Rectal smooth muscle tissue (tissue), 1 donor: ENCODE measurements at regions not wholly inside any gene's neighbourhood (a gene's known extent, or its start where the extent isn't known, plus 50 kb on each side); places are given as distances from the start of the nearest gene placed in this dataset.

Experiments
- H3K27ac ChIP-seq: one replicate; pipeline ENCODE4 v1.7.0; 2013; ENCODE audit warnings: low read depth, low read length, inconsistent platforms
- H3K27me3 ChIP-seq: one replicate; pipeline ENCODE4 v1.7.0; 2013; ENCODE audit warnings: low read length; ENCODE audit not compliant: control insufficient read depth, insufficient read depth
- H3K36me3 ChIP-seq: one replicate; pipeline ENCODE4 v1.7.0; 2013; ENCODE audit warnings: low read length; ENCODE audit not compliant: control insufficient read depth, insufficient read depth
- H3K4me1 ChIP-seq: one replicate; pipeline ENCODE4 v1.7.0; 2013; ENCODE audit warnings: low read length; ENCODE audit not compliant: control insufficient read depth, insufficient read depth
- H3K4me3 ChIP-seq: one replicate; pipeline ENCODE4 v1.7.0; 2013; ENCODE audit warnings: low read length
- H3K9ac ChIP-seq: one replicate; pipeline ENCODE4 v1.7.0; 2013; ENCODE audit warnings: low read length

DNA sequence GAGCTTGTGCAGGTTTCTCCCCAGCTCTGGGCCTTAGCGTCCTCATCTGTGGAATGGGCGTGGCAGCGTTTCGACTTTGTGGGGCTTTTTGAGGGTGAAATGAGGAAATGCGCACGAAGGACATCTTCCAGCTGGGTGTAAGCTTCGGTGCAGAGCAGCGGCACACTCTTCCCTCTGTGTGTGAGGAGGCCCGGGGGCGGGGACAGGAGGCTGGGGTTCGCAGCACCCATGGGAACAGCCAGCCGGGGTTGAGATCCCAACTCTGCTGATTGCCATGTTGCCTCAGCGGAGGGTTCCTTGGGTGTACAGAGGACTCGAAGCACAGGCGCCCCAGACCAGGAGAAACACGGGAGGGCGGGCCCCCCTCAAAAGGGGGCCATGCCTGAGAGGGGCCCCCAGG lies 265.6 kb downstream of the NSG2 start:
- no peak overlapping the region for H3K27ac ChIP-seq
- H3K36me3 ChIP-seq, result no peaks in the 10 kb centered on the region
- peaks cover 11% of the 10 kb centered on the region for H3K27me3 ChIP-seq
- no peak overlapping the region for H3K4me3 ChIP-seq
- no peak overlapping the region for H3K9ac ChIP-seq
- H3K4me1 ChIP-seq, result no peaks in the 10 kb centered on the region

DNA sequence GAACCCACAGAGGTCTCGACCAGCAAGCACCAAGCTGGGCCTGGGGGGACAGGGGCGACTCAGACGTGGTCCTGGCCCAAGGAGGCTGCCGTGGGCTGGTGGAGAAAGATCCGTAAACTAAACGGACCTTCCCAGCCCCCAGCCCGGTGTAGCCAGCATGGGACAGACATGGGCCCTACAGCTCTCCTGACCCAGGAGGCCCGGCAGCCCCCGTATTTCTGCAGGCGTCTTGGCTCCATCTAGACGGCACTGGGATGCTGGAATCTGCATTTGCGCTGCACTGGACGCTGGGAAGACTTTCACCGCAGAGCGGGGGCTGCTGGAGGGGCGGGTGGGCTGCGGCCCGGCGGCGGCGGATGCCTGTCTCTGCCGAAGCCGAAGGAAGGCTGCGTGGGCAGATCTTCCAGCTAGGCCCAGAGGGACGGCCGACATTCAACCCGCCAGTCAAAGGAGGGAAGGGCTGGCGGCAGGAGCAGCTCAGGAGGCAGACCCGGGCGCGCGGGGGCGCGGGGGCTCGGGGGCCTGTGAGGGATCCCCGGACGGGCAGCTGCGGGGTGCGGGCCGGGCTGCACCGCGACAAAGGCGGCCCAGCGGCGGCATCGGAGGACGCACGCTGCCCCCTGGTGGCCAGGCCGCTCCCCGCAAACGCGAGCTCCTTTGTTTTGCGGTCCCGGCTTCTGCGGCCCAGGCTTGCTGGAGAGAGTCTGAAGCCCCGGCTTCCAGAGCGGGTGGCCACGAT lies 266.2 kb downstream of the NSG2 start:
- Histone ChIP-seq H3K4me3 (peak overlapping the region; percentile 52), H3K36me3 (no peaks in the 10 kb centered on the region), H3K4me1 (no peaks in the 10 kb centered on the region), H3K27me3 (peaks cover 11% of the 10 kb centered on the region), H3K27ac (no peak overlapping the region), H3K9ac (no peak overlapping the region)

DNA sequence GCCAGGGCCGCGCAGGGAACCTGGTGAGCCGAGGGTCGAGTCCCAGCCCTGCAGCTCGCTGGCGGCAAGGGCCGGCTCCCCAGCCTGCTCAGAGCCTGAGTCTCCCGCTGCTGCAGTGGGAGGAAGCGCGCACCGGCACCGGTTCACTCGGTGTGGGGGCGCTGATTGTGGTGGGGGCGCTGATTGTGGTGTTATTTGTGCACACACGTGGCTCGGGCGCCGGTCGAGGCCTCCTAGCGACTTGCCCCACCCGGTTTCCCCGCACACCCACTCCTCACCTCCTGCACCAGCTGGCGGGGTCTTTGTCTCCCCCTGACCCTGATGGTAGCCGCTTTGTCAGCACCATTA lies 266.7 kb downstream of the NSG2 start:
- H3K4me1 ChIP-seq, result no peaks in the 10 kb centered on the region
- H3K9ac ChIP-seq, result no peak overlapping the region

DNA sequence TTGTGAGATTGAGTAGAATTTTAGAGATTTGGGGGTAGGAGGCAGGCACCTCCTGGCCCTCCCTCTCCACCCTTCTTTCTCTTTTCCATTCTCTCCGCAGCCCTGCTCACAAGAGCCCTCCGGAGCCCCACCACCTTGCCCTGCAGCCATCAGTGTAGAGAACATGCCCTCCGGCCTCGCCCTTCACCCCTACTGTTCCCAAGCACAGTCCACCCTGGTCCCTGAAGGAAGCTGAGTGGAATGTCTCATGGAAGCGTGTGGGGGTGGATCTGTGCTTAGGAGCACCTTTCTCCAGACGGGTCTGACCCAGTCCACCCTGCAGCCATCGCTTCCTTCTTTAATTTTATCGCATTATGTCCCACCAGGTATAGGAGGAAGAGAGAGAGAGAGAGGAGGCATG lies 267.1 kb downstream of the NSG2 start:
- Histone ChIP-seq H3K4me1 (no peaks in the 10 kb centered on the region), H3K9ac (no peak overlapping the region), H3K36me3 (no peaks in the 10 kb centered on the region), H3K27me3 (peaks cover 11% of the 10 kb centered on the region), H3K4me3 (no peak overlapping the region), H3K27ac (no peak overlapping the region)

More for the DNA sequence above, 266.7 kb downstream of the NSG2 start:
- Histone ChIP-seq H3K27me3 (peaks cover 11% of the 10 kb centered on the region), H3K27ac (no peak overlapping the region), H3K36me3 (no peaks in the 10 kb centered on the region), H3K4me3 (no peak overlapping the region)

DNA sequence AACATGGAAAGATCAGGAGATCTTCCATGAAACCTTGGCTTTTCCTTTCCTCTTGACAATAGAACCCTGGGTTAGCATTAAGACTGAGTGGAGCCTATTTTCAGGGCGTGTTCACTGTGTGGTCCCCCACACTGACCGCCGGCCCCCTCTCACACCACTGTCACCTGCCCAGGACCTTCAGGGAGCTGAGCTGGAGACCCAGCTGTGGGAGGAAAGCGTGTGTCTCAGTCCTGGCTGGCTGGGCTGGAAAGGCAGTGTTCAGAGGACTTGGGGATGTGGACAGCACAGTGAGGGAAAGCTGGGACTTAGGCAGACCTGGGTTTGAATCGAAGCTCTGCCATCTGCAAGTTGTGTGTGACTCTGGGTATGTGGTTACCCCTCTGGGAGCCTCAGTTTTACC lies 268.1 kb downstream of the NSG2 start:
- Histone ChIP-seq H3K27me3 (peaks cover 11% of the 10 kb centered on the region), H3K4me3 (no peak overlapping the region), H3K27ac (no peak overlapping the region), H3K4me1 (no peaks in the 10 kb centered on the region), H3K9ac (no peak overlapping the region), H3K36me3 (no peaks in the 10 kb centered on the region)

DNA sequence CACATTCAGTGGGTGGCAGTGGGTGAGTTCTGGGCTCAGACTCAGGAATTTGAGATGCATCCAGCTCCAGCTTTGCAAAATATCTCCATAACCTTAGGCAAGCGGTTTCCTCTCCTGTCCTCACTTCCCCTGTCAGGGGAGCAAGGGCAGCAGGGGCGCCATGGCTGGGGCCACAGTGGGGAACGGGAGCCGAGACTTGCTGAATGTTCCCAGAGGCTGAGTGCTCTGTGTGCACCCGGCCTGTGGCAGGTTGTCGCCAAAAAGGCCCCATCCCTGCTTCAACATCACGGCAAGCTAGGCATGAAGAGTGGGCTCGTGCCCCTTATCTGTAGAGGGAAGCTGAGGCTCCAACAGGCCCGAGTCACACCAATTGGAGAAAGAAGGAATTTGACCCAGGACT lies 268.8 kb downstream of the NSG2 start:
- H3K4me1 ChIP-seq, result no peaks in the 10 kb centered on the region

DNA sequence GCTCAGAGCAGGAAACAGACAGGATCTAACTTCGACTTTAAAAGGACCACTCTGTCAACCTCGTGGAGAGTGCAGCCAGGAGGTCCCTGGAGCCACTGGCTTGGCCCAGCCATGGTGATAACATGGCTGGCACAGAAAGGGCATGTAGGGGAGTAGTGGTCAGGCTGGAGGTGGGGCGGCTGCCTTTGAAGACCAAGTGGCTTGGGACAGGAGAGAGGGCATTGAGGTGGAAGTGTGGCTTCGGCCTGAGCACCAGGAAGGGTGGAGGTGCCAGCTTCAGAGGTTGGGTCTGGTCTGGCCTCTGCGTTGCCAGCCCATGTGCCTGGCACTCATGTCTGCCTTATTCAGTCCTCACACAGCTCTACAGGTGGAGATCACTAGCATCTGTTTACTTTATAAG lies 270.0 kb downstream of the NSG2 start:
- H3K27ac ChIP-seq, result no peak overlapping the region
- no peak overlapping the region for H3K9ac ChIP-seq
- no peaks in the 10 kb centered on the region for H3K4me1 ChIP-seq
- H3K27me3 ChIP-seq, result peaks cover 10% of the 10 kb centered on the region
- H3K4me3 ChIP-seq, result no peak overlapping the region
- H3K36me3 ChIP-seq, result no peaks in the 10 kb centered on the region

More for the DNA sequence above, 268.8 kb downstream of the NSG2 start:
- Histone ChIP-seq H3K4me3 (no peak overlapping the region), H3K27ac (no peak overlapping the region), H3K27me3 (peaks cover 7% of the 10 kb centered on the region), H3K9ac (no peak overlapping the region), H3K36me3 (no peaks in the 10 kb centered on the region)

DNA sequence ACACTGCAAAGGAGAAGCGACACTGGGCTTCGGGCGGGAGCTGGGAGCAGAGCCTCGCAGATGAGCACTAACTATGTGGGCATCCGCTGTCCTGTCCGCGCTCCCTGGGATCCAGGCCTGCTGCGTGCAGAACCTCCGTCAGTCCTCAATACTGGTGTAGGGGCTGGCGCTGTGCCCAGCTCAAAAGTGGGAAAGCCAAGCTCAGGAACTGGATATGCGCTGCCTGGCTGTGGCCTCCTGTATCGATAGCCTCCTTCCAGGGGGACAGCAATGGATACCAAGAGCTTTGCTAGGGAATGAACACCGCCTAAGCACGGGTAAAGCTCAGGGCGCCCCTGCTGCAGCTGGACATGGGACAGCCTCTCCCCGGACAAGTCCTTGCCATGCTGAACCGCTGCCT lies 270.4 kb downstream of the NSG2 start:
- H3K27me3 ChIP-seq, result peaks cover 8% of the 10 kb centered on the region
- no peaks in the 10 kb centered on the region for H3K4me1 ChIP-seq
- no peak overlapping the region for H3K27ac ChIP-seq
- no peak overlapping the region for H3K4me3 ChIP-seq
- H3K9ac ChIP-seq, result no peak overlapping the region
- H3K36me3 ChIP-seq, result no peaks in the 10 kb centered on the region

DNA sequence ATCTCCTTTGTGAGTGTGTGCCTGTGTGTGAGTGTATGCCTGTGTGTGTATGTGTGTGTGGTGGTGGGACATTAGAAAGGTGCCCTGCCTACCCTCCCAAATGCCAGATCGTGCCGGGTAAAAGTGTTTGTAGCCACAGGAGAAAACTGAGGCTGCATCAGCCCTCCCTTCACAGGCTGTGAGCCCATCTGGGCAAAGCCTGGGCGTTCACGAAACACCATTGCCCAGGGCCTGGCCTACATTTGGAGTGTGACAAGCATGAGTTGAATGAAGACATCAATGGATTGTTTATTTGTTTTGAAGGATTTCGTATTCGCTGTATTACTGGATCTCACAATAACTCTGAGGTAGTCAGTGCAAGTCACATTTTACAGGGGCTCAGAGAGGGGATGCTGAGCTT lies 270.8 kb downstream of the NSG2 start:
- Histone ChIP-seq H3K27ac (no peak overlapping the region), H3K4me1 (no peaks in the 10 kb centered on the region), H3K4me3 (no peak overlapping the region), H3K27me3 (peaks cover 6% of the 10 kb centered on the region), H3K9ac (no peak overlapping the region), H3K36me3 (no peaks in the 10 kb centered on the region)

DNA sequence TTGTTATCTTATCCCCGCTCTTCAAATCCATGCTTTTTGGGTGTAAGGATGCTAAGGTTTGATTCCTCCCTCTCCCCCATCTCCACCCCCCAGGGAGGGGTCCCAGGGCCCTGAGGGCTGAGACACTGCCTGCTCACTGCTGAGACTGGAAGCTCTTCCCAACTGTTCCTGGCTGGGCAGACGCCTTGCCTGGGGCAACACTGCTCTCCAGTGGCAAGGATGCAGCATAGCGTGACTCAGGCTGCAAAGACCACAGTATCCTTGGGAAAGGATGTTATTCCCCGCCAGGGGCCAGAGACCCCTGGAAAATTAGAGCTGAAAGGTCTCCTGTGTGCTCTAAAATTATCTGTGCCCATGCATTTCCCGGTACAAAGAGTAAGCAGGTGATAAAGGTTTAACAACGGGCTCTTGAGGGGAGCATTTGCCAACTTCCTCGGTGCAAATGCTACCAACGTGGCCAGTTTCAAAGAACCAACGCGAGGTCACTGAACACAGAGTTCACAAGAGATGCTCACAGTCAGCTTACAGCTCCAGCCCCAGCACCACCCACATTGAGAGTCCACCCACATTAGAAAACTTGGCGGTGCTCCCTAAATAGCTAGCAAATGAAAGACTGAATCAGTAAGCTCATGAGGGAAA lies 271.9 kb downstream of the NSG2 start:
- no peak overlapping the region for H3K4me3 ChIP-seq
- H3K27ac ChIP-seq, result no peak overlapping the region
- H3K4me1 ChIP-seq, result no peaks in the 10 kb centered on the region
- no peak overlapping the region for H3K9ac ChIP-seq
- H3K27me3 ChIP-seq, result peaks cover 6% of the 10 kb centered on the region
- H3K36me3 ChIP-seq, result no peaks in the 10 kb centered on the region

DNA sequence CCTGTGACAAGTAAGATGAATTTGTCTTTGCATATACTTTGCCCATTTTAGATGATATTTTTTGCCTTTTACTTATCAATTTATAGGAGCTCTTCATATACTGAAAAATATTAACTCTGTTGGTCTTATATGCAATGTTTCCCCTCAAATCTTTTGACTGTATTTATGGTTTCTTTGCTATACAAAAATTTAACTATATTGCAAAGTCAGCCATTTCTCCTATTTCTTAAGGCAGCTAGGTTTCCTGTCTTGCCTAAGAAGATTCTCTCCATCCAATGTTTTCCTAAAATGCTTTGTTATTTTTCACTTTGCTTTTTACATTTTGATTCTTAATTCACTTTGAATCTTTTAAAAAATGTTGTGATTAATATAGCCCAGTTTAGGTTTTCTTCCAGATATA lies 273.1 kb downstream of the NSG2 start:
- H3K9ac ChIP-seq, result no peak overlapping the region
- no peaks in the 10 kb centered on the region for H3K36me3 ChIP-seq
- H3K4me1 ChIP-seq, result no peaks in the 10 kb centered on the region
- H3K27ac ChIP-seq, result no peak overlapping the region
- H3K4me3 ChIP-seq, result no peak overlapping the region
- peaks cover 3% of the 10 kb centered on the region for H3K27me3 ChIP-seq

DNA sequence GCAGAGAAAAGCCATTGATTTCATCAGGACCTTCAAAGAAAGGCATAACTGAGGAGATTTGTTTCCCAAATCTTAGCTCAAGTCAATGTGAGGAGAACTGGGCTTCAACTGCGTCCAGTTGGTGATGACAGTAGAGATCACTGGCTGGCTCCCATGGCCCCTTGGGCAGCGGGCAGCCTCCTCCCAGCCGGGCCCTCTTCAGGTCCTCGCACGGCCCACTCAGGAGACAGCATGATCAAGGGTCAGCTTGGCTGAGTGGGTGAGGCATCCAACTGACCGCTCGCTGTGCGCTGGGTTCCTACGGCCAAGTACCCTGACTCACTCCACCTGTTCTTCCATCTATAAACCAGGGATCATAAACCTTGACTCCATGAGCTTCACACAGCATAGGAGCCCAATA lies 274.0 kb downstream of the NSG2 start:
- no peak overlapping the region for H3K27ac ChIP-seq
- no peak overlapping the region for H3K4me3 ChIP-seq
- H3K36me3 ChIP-seq, result no peaks in the 10 kb centered on the region
- H3K4me1 ChIP-seq, result no peaks in the 10 kb centered on the region
- H3K9ac ChIP-seq, result no peak overlapping the region
- peaks cover 2% of the 10 kb centered on the region for H3K27me3 ChIP-seq

DNA sequence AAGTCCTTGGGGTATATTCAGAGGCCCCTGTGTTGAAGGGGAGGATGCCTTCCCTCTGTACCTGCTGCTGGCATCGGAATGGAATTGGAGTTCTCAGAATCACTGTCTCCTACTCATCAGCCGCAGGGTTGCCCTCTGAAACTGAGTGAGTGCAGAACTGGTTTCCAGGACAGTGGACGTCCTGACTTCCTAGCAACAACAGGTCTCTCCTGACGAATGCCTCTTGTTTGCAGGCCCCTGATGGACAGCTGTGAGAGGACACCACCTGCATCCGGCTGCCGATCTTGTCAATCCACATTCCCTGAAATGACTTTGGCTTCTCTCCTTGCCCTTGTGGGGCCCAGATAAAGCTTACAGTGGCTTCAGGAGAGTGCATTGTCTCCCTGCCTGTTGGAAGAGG lies 274.5 kb downstream of the NSG2 start:
- H3K27me3 ChIP-seq, result peaks cover 2% of the 10 kb centered on the region

More for the DNA sequence above, 274.5 kb downstream of the NSG2 start:
- H3K27ac ChIP-seq, result no peak overlapping the region
- no peaks in the 10 kb centered on the region for H3K36me3 ChIP-seq
- no peak overlapping the region for H3K9ac ChIP-seq
- H3K4me1 ChIP-seq, result no peaks in the 10 kb centered on the region
- H3K4me3 ChIP-seq, result no peak overlapping the region
